ENCODE measurements at regions not wholly inside any gene's neighbourhood (a gene's known extent, or its start where the extent isn't known, plus 50 kb on each side); places are given as distances from the start of the nearest gene placed in this dataset.

DNA sequence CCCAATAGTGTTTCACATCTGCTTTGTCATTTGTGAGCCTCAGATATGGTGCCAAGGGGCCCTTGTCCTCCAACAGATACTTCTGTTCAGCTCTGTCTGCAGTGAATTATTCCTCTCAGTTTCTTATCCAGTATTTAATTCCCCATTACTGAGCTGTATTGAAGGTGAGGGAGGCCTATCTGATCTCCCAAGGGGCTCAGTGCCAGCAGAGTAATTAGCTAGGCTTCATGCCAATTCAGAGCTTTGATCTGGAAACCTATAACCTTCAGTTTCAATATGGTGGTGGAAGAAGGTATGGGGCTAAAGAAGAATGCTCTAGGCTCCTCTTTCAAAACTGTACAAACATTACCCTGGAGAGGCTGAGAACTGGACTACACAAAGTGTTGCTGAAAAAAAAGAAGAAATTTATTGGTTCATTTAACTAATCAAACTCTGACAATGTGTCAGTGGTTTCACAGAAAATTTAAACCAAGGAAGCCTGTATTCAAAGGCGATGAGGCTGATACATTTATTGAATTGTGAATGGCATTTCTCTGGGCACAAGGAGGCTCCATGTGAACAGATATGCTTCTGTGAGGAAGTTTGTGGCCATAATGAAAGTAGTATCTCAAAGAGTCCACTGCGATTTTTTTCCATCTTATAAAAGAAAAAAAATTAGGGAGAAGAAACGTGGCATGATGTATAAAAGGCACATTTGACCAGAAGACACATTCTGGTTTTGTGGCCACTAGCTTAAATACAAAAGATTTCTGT is 397.8 kb downstream of the TLE4 start:
- H3K27ac ChIP-seq (ENCODE audit: control insufficient read depth, insufficient read depth, low read length), result no peak overlapping the region
- dilution Hi-C loops (cut with MboI; ENCODE audit: extremely low pct_ligation_motif_present, low sequenced_read_pairs), result no loop called here
- H3K9me1 ChIP-seq (ENCODE audit: control insufficient read depth, extremely low read depth, insufficient read depth, low read length), result no peaks in the 10 kb centered on the region
- no peaks in the 10 kb centered on the region for H3K36me3 ChIP-seq (ENCODE audit: control insufficient read depth in 2 of 2, extremely low read depth in 1 of 2, insufficient read depth in 2 of 2, low read length in 2 of 2)
- FAIRE-seq, result no peak
- TF ChIP-seq, protein P1, sequence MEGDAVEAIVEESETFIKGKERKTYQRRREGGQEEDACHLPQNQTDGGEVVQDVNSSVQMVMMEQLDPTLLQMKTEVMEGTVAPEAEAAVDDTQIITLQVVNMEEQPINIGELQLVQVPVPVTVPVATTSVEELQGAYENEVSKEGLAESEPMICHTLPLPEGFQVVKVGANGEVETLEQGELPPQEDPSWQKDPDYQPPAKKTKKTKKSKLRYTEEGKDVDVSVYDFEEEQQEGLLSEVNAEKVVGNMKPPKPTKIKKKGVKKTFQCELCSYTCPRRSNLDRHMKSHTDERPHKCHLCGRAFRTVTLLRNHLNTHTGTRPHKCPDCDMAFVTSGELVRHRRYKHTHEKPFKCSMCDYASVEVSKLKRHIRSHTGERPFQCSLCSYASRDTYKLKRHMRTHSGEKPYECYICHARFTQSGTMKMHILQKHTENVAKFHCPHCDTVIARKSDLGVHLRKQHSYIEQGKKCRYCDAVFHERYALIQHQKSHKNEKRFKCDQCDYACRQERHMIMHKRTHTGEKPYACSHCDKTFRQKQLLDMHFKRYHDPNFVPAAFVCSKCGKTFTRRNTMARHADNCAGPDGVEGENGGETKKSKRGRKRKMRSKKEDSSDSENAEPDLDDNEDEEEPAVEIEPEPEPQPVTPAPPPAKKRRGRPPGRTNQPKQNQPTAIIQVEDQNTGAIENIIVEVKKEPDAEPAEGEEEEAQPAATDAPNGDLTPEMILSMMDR (optimal IDR thresholded peaks at IDR 0.05 in 1 of 3, IDR thresholded peaks at IDR 0.05 in 1 of 3, conservative IDR thresholded peaks at IDR 0.05 in 1 of 3; ENCODE audit: extremely low read depth in 1 of 3, insufficient read depth in 2 of 3, low read length in 3 of 3), result no peak
- no peak for TF ChIP-seq EZH2 (IDR thresholded peaks at IDR 0.05; ENCODE audit: low read length)
- no peaks in the 10 kb centered on the region for H3K9me3 ChIP-seq (ENCODE audit: control insufficient read depth, low read depth, low read length)
- H3K4me3 ChIP-seq (ENCODE audit: control insufficient read depth in 2 of 3, extremely low read depth in 1 of 3, insufficient read depth in 2 of 3, low read depth in 1 of 3, low read length in 3 of 3), result no peak overlapping the region
- H3K79me2 ChIP-seq (ENCODE audit: control insufficient read depth, insufficient read depth, low read length), result no peaks in the 10 kb centered on the region
- H3K27me3 ChIP-seq (ENCODE audit: control insufficient read depth, extremely low read depth, insufficient read depth, low read length), result peaks cover 3% of the 10 kb centered on the region
- H4K20me1 ChIP-seq (ENCODE audit: control insufficient read depth, extremely low read depth, insufficient read depth, low read length), result no peaks in the 10 kb centered on the region
- DNase-seq (ENCODE audit: low read depth, low spot score), result no peak
- no peak overlapping the region for H3K4me2 ChIP-seq (ENCODE audit: control insufficient read depth, extremely low read depth, insufficient read depth, low read depth, low read length)
- H2AFZ ChIP-seq (ENCODE audit: control insufficient read depth, low read length), result no peak overlapping the region
- H3K9ac ChIP-seq (ENCODE audit: control insufficient read depth, extremely low read depth, insufficient read depth, low read length), result no peak overlapping the region
- no peaks in the 10 kb centered on the region for H3K4me1 ChIP-seq (ENCODE audit: control insufficient read depth, extremely low read depth, insufficient read depth, low read length)

DNA sequence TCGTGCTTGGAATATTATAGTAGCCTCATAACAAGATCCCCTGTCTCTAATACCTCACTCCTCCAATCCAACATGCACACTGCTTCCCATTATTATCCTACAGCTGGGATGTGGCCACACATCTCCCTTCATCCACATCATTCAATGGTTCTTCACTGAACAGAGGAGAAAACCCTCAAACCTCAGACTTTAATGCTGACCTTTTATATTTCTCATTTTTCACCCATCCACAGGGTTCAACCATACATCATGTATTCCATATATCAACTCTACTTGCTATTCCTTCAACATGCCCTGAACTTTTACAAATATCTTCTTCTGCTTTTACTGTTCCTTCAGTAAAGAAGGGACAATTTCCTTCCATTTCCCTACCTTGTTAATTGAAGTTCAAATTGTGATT is 396.8 kb downstream of the TLE4 start:
- no peak for TF ChIP-seq EZH2 (IDR thresholded peaks at IDR 0.05; ENCODE audit: low read length)
- TF ChIP-seq, protein P1 (optimal IDR thresholded peaks at IDR 0.05 in 1 of 3, IDR thresholded peaks at IDR 0.05 in 1 of 3, conservative IDR thresholded peaks at IDR 0.05 in 1 of 3; ENCODE audit: extremely low read depth in 1 of 3, insufficient read depth in 2 of 3, low read length in 3 of 3), result no peak
- DNase-seq (ENCODE audit: low read depth, low spot score), result no peak
- Histone ChIP-seq H3K36me3 (ENCODE audit: control insufficient read depth in 2 of 2, extremely low read depth in 1 of 2, insufficient read depth in 2 of 2, low read length in 2 of 2) (no peaks in the 10 kb centered on the region), H3K4me1 (ENCODE audit: control insufficient read depth, extremely low read depth, insufficient read depth, low read length) (no peaks in the 10 kb centered on the region), H3K27me3 (ENCODE audit: control insufficient read depth, extremely low read depth, insufficient read depth, low read length) (peaks cover 3% of the 10 kb centered on the region), H2AFZ (ENCODE audit: control insufficient read depth, low read length) (no peak overlapping the region), H3K79me2 (ENCODE audit: control insufficient read depth, insufficient read depth, low read length) (no peaks in the 10 kb centered on the region), H4K20me1 (ENCODE audit: control insufficient read depth, extremely low read depth, insufficient read depth, low read length) (no peaks in the 10 kb centered on the region), H3K27ac (ENCODE audit: control insufficient read depth, insufficient read depth, low read length) (no peak overlapping the region), H3K4me2 (ENCODE audit: control insufficient read depth, extremely low read depth, insufficient read depth, low read depth, low read length) (no peak overlapping the region), H3K9ac (ENCODE audit: control insufficient read depth, extremely low read depth, insufficient read depth, low read length) (no peak overlapping the region), H3K4me3 (ENCODE audit: control insufficient read depth in 2 of 3, extremely low read depth in 1 of 3, insufficient read depth in 2 of 3, low read depth in 1 of 3, low read length in 3 of 3) (no peak overlapping the region), H3K9me3 (ENCODE audit: control insufficient read depth, low read depth, low read length) (no peaks in the 10 kb centered on the region), H3K9me1 (ENCODE audit: control insufficient read depth, extremely low read depth, insufficient read depth, low read length) (no peaks in the 10 kb centered on the region)
- dilution Hi-C loops (cut with MboI; ENCODE audit: extremely low pct_ligation_motif_present, low sequenced_read_pairs), result no loop called here
- no peak for FAIRE-seq
